IMR-90 (cell line): ENCODE measurements at regions not wholly inside any gene's neighbourhood (a gene's known extent, or its start where the extent isn't known, plus 50 kb on each side); places are given as distances from the start of the nearest gene placed in this dataset.

ENCODE experiments used
- ATAC-seq: fragments of 200-7000 bp; cut with Tn5 transposase; 2 replicates; pipeline ENCODE4 v1.9.1; 2020; ENCODE audit warnings: low read depth, mild to moderate bottlenecking, moderate library complexity
- BruUV-seq: library from RNA; stranded (reverse); fragments of 400-500 nt; replicated peaks from 2 replicates; lab custom pipeline; 2021; lab: Mats Ljungman, UMichigan
- CTCF ChIA-PET: fragments of 300-600 bp; formaldehyde crosslinking; extraction: SDS; loops from one replicate; lab custom pipeline; 2021; ENCODE audit warnings: antibody characterized with exemption; lab: Yijun Ruan, JAX
- POLR2A ChIA-PET: fragments of 300-600 bp; sonication (Branson Sonifier 250); formaldehyde crosslinking; loops from one replicate; lab custom pipeline; 2022; ENCODE audit warnings: antibody characterized with exemption; ENCODE audit not compliant: unreplicated experiment; lab: Charles Lee
- DNase-seq: peaks from one replicate; pipeline ENCODE4 v3.0.0; 2013
- H2AFZ ChIP-seq: replicated peaks from 2 replicates; pipeline ENCODE3; 2013; ENCODE audit warnings: low read length, mild to moderate bottlenecking; ENCODE audit not compliant: poor library complexity
- H2AK5ac ChIP-seq: 2 replicates; pipeline ENCODE4 v1.6.1; 2013; ENCODE audit warnings: low read depth, low read length, inconsistent platforms
- H2AK9ac ChIP-seq: replicated peaks from 2 replicates; pipeline ENCODE3; 2013; ENCODE audit warnings: mild to moderate bottlenecking, low read depth, low read length, moderate library complexity; ENCODE audit not compliant: poor library complexity
- H2BK120ac ChIP-seq: 2 replicates; pipeline ENCODE4 v1.6.1; 2013; ENCODE audit warnings: low read depth, low read length, inconsistent platforms
- H2BK15ac ChIP-seq: 3 replicates; pipeline ENCODE4 v1.6.1; 2013; ENCODE audit warnings: low read depth, low read length, inconsistent platforms
- H2BK20ac ChIP-seq: 2 replicates; pipeline ENCODE4 v1.6.1; 2013; ENCODE audit warnings: low read depth, mild to moderate bottlenecking, inconsistent platforms, low read length, moderate library complexity
- H2BK5ac ChIP-seq: 2 replicates; pipeline ENCODE4 v1.6.1; 2013; ENCODE audit warnings: mild to moderate bottlenecking, low read depth, low read length, inconsistent platforms; ENCODE audit not compliant: poor library complexity, severe bottlenecking
- H3K14ac ChIP-seq: replicated peaks from 2 replicates; pipeline ENCODE4 v1.6.1; 2013; ENCODE audit warnings: low read depth, low read length, inconsistent platforms
- H3K18ac ChIP-seq: 2 replicates; pipeline ENCODE4 v1.6.1; 2013; ENCODE audit warnings: low read depth, low read length, control low read depth
- H3K23ac ChIP-seq: 2 replicates; pipeline ENCODE4 v1.6.1; 2013; ENCODE audit warnings: low read depth, low read length, inconsistent platforms
- H3K27ac ChIP-seq: 2 replicates; pipeline ENCODE4 v1.5.1; 2013; ENCODE audit warnings: mild to moderate bottlenecking, control low read depth, low read length; ENCODE audit not compliant: insufficient read depth
- H3K27me3 ChIP-seq: 2 replicates; pipeline ENCODE4 v1.6.1; 2013; ENCODE audit warnings: low read length; ENCODE audit not compliant: control insufficient read depth, insufficient read depth
- H3K36me3 ChIP-seq: 2 replicates; pipeline ENCODE4 v1.6.1; 2013; ENCODE audit warnings: low read length, mixed read lengths; ENCODE audit not compliant: control insufficient read depth, insufficient read depth
- H3K4ac ChIP-seq: 2 replicates; pipeline ENCODE4 v1.6.1; 2013; ENCODE audit warnings: low read depth, low read length, inconsistent platforms
- H3K4me1 ChIP-seq: 2 replicates; pipeline ENCODE4 v1.6.1; 2013; ENCODE audit warnings: low read length, mixed read lengths; ENCODE audit not compliant: control insufficient read depth, insufficient read depth
- H3K4me2 ChIP-seq: 2 replicates; pipeline ENCODE4 v1.6.1; 2013; ENCODE audit warnings: low read depth, mild to moderate bottlenecking, control low read depth, low read length, moderate library complexity
- H3K4me3 ChIP-seq: 2 replicates; pipeline ENCODE4 v1.5.1; 2013; ENCODE audit warnings: low read depth, mild to moderate bottlenecking, control low read depth, low read length, moderate library complexity; ENCODE audit not compliant: insufficient read depth
- H3K56ac ChIP-seq: 2 replicates; pipeline ENCODE4 v1.6.1; 2013; ENCODE audit warnings: low read length, inconsistent platforms; ENCODE audit not compliant: insufficient read depth; ENCODE audit errors: extremely low read depth
- H3K79me1 ChIP-seq, 2 experiments: 2 replicates each; pipeline ENCODE4 v1.6.1; 2013; ENCODE audit warnings: low read length in 2 of 2, inconsistent platforms in 1 of 2, low read depth in 1 of 2
- H3K9ac ChIP-seq: 2 replicates; pipeline ENCODE4 v1.6.1; 2013; ENCODE audit warnings: low read depth, low read length, control low read depth
- H3K9me1 ChIP-seq: 2 replicates; pipeline ENCODE4 v1.6.1; 2013; ENCODE audit warnings: low read length, inconsistent platforms; ENCODE audit not compliant: insufficient read depth
- H3K9me3 ChIP-seq: 2 replicates; pipeline ENCODE4 v1.6.1; 2013; ENCODE audit warnings: low read length; ENCODE audit not compliant: control insufficient read depth, insufficient read depth
- H4K20me1 ChIP-seq: 2 replicates; pipeline ENCODE4 v1.6.1; 2013; ENCODE audit warnings: low read length, inconsistent platforms; ENCODE audit not compliant: insufficient read depth
- H4K5ac ChIP-seq: 2 replicates; pipeline ENCODE4 v1.6.1; 2013; ENCODE audit warnings: mild to moderate bottlenecking, low read depth, low read length, control low read depth
- H4K8ac ChIP-seq, 2 experiments: 2 replicates each; pipeline ENCODE4 v1.6.1; 2013; ENCODE audit warnings: low read depth in 2 of 2, low read length in 2 of 2, control low read depth in 1 of 2, inconsistent platforms in 1 of 2
- H4K91ac ChIP-seq: 2 replicates; pipeline ENCODE4 v1.6.1; 2013; ENCODE audit warnings: low read depth, low read length, inconsistent platforms; ENCODE audit not compliant: insufficient read depth
- BHLHE40 ChIP-seq: fragments of 150-350 bp; IDR thresholded peaks from 2 replicates; pipeline ENCODE4 v1.6.1; 2016; ENCODE audit warnings: mild to moderate bottlenecking, low read depth, low read length
- CEBPB ChIP-seq: IDR thresholded peaks from 2 replicates; pipeline ENCODE4 v1.6.1; 2012; ENCODE audit warnings: low read depth, low read length, improper control_type of control experiment
- CHD1 ChIP-seq: IDR thresholded peaks from 2 replicates; pipeline ENCODE4 v1.6.1; 2012; ENCODE audit warnings: low read depth, low read length, improper control_type of control experiment
- FOS ChIP-seq: fragments of 150-350 bp; IDR thresholded peaks from 2 replicates; pipeline ENCODE4 v1.6.1; 2016; ENCODE audit warnings: low read depth, low read length
- MAFK ChIP-seq: IDR thresholded peaks from 2 replicates; pipeline ENCODE4 v1.6.1; 2012; ENCODE audit warnings: low read depth, low read length, improper control_type of control experiment
- MAZ ChIP-seq: IDR thresholded peaks from 2 replicates; pipeline ENCODE4 v1.6.1; 2012; ENCODE audit warnings: low read depth, mild to moderate bottlenecking, low read length, improper control_type of control experiment, moderate library complexity, borderline replicate concordance
- MXI1 ChIP-seq: IDR thresholded peaks from 2 replicates; pipeline ENCODE4 v1.6.1; 2012; ENCODE audit warnings: low read depth, mild to moderate bottlenecking, low read length, moderate library complexity, borderline replicate concordance
- NFE2L2 ChIP-seq: fragments of 150-350 bp; IDR thresholded peaks from 2 replicates; pipeline ENCODE4 v1.6.1; 2016; ENCODE audit warnings: low read depth, mild to moderate bottlenecking, low read length
- POLR2A ChIP-seq: IDR thresholded peaks from 2 replicates; pipeline ENCODE4 v1.6.1; 2012; ENCODE audit warnings: mild to moderate bottlenecking, low read depth, low read length
- RAD21 ChIP-seq: IDR thresholded peaks from 2 replicates; pipeline ENCODE4 v1.6.1; 2012; ENCODE audit warnings: low read length, improper control_type of control experiment
- RFX5 ChIP-seq: IDR thresholded peaks from 2 replicates; pipeline ENCODE4 v1.8.0; 2012; ENCODE audit warnings: low read depth, mild to moderate bottlenecking, low read length, moderate library complexity
- SMC3 ChIP-seq: fragments of 150-350 bp; IDR thresholded peaks from 2 replicates; pipeline ENCODE4 v1.6.1; 2016; ENCODE audit warnings: low read depth, mild to moderate bottlenecking, antibody characterized with exemption, low read length, moderate library complexity
- WGBS, 2 experiments: methylation state at CpG; one replicate each; pipeline versions ENCODE4 v1.1.5 to v1.1.7; 2013; ENCODE audit warnings: missing lambda C conversion rate in 2 of 2; ENCODE audit not compliant: insufficient read length in 1 of 2; ENCODE audit errors: extremely low coverage in 2 of 2; 5-methylcytosine and 5-hydroxymethylcytosine counted together
- dilution Hi-C: fragments of 300-500 bp; cut with HindIII; formaldehyde crosslinking; loops from one replicate; pipeline ENCODE4 v1.14.3; 2018; ENCODE audit warnings: low sequenced_read_pairs; ENCODE audit not compliant: unreplicated experiment
- in situ Hi-C: fragments of 300-500 bp; cut with MboI; formaldehyde crosslinking; loops from 3 replicates; pipeline ENCODE4 v1.14.3; 2019; ENCODE audit warnings: low sequenced_read_pairs, inconsistent platforms, mixed read lengths
- intact Hi-C: fragments of 100-400 bp; cut with micrococcal nuclease; formaldehyde crosslinking; loops from 2 replicates; pipeline ENCODE4 v1.10.0; 2022
- TF ChIP-seq, protein P1 (sequence below): fragments of 150-350 bp; IDR thresholded peaks from 2 replicates; pipeline ENCODE4 v1.6.1; 2017; ENCODE audit warnings: mild to moderate bottlenecking, antibody characterized with exemption, low read length, low read depth
- TF ChIP-seq, protein P2 (sequence below): conservative IDR thresholded peaks from 2 replicates; pipeline ENCODE4 v1.5.1; 2012; ENCODE audit warnings: mild to moderate bottlenecking, low read depth, low read length, improper control_type of control experiment

DNA sequence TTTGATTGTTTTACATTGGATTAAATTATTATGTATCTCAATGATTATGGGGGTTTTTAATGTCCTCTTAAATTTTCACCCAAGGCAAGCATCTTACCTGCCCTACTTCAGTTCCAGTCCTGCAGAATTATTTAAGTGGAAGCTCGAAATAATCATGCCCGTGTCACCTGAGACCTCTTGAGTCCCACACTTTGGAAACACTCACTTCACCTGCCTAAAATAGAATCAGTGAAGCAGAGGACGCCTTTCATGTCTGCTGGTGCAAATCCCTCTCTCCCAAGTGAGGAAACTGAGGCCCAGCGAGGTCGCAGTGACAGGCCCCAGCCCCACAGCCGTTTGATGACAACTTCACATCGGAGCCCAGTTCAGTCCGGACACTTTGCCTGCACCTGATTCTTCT, 284.6 kb downstream of the C16orf95 start:
- Histone ChIP-seq H2BK5ac (no peak overlapping the region), H4K5ac (no peak overlapping the region), H3K9me1 (no peaks in the 10 kb centered on the region), H2BK15ac (no peak overlapping the region), H3K27ac (no peak overlapping the region), H2AK9ac (no peak overlapping the region), H3K14ac (no peak overlapping the region), H3K56ac (no peak overlapping the region), H3K4ac (no peak overlapping the region), H3K36me3 (no peaks in the 10 kb centered on the region), H3K27me3 (peaks cover 38% of the 10 kb centered on the region), H3K18ac (no peak overlapping the region), H4K8ac (no peak overlapping the region), H3K4me3 (no peak overlapping the region), H3K9me3 (no peaks in the 10 kb centered on the region; the same call in 1 of the 2 replicates), H2AK5ac (no peak overlapping the region), H3K23ac (no peak overlapping the region), H4K91ac (no peak overlapping the region), H3K79me1 (no peaks in the 10 kb centered on the region), H3K9ac (no peak overlapping the region), H4K20me1 (no peaks in the 10 kb centered on the region), H3K4me1 (no peaks in the 10 kb centered on the region), H3K4me2 (no peak overlapping the region), H2BK120ac (no peak overlapping the region), H2BK20ac (no peak overlapping the region), H2AFZ (no peak overlapping the region)
- in situ Hi-C loops (no loop called here), dilution Hi-C loops (no loop called here), intact Hi-C loops (no loop called here)
- TF ChIP-seq SMC3 (no peak), POLR2A (no peak), RFX5 (no peak), FOS (no peak), CEBPB (no peak), NFE2L2 (no peak), MAFK (no peak), MAZ (no peak), RAD21 (no peak), CHD1 (no peak), BHLHE40 (no peak), MXI1 (no peak)
- TF ChIP-seq, protein P1, sequence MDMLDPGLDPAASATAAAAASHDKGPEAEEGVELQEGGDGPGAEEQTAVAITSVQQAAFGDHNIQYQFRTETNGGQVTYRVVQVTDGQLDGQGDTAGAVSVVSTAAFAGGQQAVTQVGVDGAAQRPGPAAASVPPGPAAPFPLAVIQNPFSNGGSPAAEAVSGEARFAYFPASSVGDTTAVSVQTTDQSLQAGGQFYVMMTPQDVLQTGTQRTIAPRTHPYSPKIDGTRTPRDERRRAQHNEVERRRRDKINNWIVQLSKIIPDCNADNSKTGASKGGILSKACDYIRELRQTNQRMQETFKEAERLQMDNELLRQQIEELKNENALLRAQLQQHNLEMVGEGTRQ, result no peak
- TF ChIP-seq, protein P2, sequence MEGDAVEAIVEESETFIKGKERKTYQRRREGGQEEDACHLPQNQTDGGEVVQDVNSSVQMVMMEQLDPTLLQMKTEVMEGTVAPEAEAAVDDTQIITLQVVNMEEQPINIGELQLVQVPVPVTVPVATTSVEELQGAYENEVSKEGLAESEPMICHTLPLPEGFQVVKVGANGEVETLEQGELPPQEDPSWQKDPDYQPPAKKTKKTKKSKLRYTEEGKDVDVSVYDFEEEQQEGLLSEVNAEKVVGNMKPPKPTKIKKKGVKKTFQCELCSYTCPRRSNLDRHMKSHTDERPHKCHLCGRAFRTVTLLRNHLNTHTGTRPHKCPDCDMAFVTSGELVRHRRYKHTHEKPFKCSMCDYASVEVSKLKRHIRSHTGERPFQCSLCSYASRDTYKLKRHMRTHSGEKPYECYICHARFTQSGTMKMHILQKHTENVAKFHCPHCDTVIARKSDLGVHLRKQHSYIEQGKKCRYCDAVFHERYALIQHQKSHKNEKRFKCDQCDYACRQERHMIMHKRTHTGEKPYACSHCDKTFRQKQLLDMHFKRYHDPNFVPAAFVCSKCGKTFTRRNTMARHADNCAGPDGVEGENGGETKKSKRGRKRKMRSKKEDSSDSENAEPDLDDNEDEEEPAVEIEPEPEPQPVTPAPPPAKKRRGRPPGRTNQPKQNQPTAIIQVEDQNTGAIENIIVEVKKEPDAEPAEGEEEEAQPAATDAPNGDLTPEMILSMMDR, result no peak
- 70% methylated on average over 2 of the region's 8 CpGs; no CpG with 5 or more reads in 1 of the 2 experiments for WGBS, 2 experiments
- CTCF ChIA-PET, result no interaction called here
- POLR2A ChIA-PET, result no interaction called here
- BruUV-seq, result no TSS peak
- DNase-seq (no peak), ATAC-seq (no peak)
